Thyroid gland (tissue), 4 donors: ENCODE measurements at regions not wholly inside any gene's neighbourhood (a gene's known extent, or its start where the extent isn't known, plus 50 kb on each side); places are given as distances from the start of the nearest gene placed in this dataset.

Experiments used
- POLR2A ChIP-seq, 2 donors: fragments of 450-650 bp; IDR thresholded peaks; one replicate each; pipeline ENCODE4 v1.6.1; 2017; ENCODE audit warnings: antibody characterized with exemption in 2 of 2, mild to moderate bottlenecking in 2 of 2, moderate library complexity in 1 of 2
- TF ChIP-seq, protein P1 (sequence below), 6 experiments: fragments of 200-600 bp in 3 of 6; fragments of 450-650 bp in 3 of 6; sonication (generic) in 3 of 6; IDR thresholded peaks; one replicate each; pipeline ENCODE4 v1.5.1; 2016 to 2019; ENCODE audit warnings: antibody characterized with exemption in 6 of 6, mild to moderate bottlenecking in 2 of 6, inconsistent platforms in 1 of 6, moderate library complexity in 1 of 6

DNA sequence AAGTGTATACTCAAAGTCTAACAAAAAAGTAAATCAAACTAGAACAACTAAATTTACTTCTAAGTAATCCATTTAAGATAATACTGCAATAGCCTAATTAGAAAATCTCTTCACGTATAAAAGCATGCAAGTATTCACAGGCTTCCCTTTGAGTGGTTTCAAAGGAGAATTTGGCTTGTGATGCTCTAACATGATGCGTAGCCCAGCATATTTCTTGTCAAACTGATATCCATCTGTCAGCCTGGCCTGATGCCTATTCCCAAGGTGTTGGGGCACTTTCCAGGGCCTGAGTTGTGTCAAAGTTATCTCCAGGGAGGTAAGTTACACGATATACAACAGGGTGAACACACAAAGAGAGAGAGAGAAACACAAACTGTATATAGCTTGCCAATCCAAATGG is 287.0 kb upstream of the MAGEB18 start:
- no peak for TF ChIP-seq POLR2A (IDR thresholded peaks at IDR 0.05)
- TF ChIP-seq, protein P1, sequence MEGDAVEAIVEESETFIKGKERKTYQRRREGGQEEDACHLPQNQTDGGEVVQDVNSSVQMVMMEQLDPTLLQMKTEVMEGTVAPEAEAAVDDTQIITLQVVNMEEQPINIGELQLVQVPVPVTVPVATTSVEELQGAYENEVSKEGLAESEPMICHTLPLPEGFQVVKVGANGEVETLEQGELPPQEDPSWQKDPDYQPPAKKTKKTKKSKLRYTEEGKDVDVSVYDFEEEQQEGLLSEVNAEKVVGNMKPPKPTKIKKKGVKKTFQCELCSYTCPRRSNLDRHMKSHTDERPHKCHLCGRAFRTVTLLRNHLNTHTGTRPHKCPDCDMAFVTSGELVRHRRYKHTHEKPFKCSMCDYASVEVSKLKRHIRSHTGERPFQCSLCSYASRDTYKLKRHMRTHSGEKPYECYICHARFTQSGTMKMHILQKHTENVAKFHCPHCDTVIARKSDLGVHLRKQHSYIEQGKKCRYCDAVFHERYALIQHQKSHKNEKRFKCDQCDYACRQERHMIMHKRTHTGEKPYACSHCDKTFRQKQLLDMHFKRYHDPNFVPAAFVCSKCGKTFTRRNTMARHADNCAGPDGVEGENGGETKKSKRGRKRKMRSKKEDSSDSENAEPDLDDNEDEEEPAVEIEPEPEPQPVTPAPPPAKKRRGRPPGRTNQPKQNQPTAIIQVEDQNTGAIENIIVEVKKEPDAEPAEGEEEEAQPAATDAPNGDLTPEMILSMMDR (IDR thresholded peaks at IDR 0.05): no peak
